GM23248 (cell line): ENCODE measurements at regions not wholly inside any gene's neighbourhood (a gene's known extent, or its start where the extent isn't known, plus 50 kb on each side); places are given as distances from the start of the nearest gene placed in this dataset.

Experiments
- EZH2 ChIP-seq: fragments of 200-600 bp; sonication (generic); IDR thresholded peaks from 2 replicates; pipeline ENCODE4 v1.6.1; 2018; ENCODE audit warnings: antibody characterized with exemption, mild to moderate bottlenecking; ENCODE audit not compliant: insufficient read depth, poor library complexity, severe bottlenecking
- EZH2phosphoT487 ChIP-seq: fragments of 200-600 bp; sonication (generic); IDR thresholded peaks from 2 replicates; pipeline ENCODE4 v1.6.1; 2018; ENCODE audit warnings: antibody characterized with exemption, moderate library complexity, mild to moderate bottlenecking, low read depth; ENCODE audit not compliant: insufficient read depth

GRCh38 chr6:142637624-142638351, 307.2 kb downstream of the HIVEP2 start:
- TF ChIP-seq EZH2 (no peak), EZH2phosphoT487 (no peak)
